Endodermal cell (in vitro differentiated cells): ENCODE measurements at regions not wholly inside any gene's neighbourhood (a gene's known extent, or its start where the extent isn't known, plus 50 kb on each side); places are given as distances from the start of the nearest gene placed in this dataset.
"Not testable (repeated sequence)": the region's sequence is repeated elsewhere in the genome, so short reads cannot be mapped to it uniquely, and the experiment has no call there.

Experiments
- DNase-seq: peaks from one replicate; pipeline ENCODE4 v3.0.0-alpha.2; 2017
- H3K27ac ChIP-seq: 2 replicates; pipeline ENCODE4 v1.5.1; 2013; ENCODE audit warnings: mild to moderate bottlenecking, low read depth, low read length, moderate library complexity
- H3K27me3 ChIP-seq: 2 replicates; pipeline ENCODE4 v1.6.1; 2013; ENCODE audit warnings: mild to moderate bottlenecking, low read length, moderate library complexity; ENCODE audit not compliant: insufficient read depth, control insufficient read depth, poor library complexity, severe bottlenecking
- H3K36me3 ChIP-seq: 2 replicates; pipeline ENCODE4 v1.7.0; 2013; ENCODE audit warnings: mild to moderate bottlenecking, low read length, moderate library complexity; ENCODE audit not compliant: control insufficient read depth, insufficient read depth
- H3K4me1 ChIP-seq: one replicate; pipeline ENCODE4 v1.7.0; 2013; ENCODE audit warnings: low read length; ENCODE audit not compliant: control insufficient read depth, insufficient read depth
- H3K4me3 ChIP-seq: 2 replicates; pipeline ENCODE4 v1.5.1; 2013; ENCODE audit warnings: mild to moderate bottlenecking, low read length, moderate library complexity
- H3K9ac ChIP-seq: 2 replicates; pipeline ENCODE4 v1.6.1; 2013; ENCODE audit warnings: mild to moderate bottlenecking, low read length, moderate library complexity; ENCODE audit not compliant: poor library complexity, severe bottlenecking; ENCODE audit errors: extremely low read depth
- H3K9me3 ChIP-seq: 2 replicates; pipeline ENCODE4 v1.6.1; 2013; ENCODE audit warnings: mild to moderate bottlenecking, low read length, moderate library complexity; ENCODE audit not compliant: control insufficient read depth
- H3K27ac Mint-ChIP-seq: 2 replicates; pipeline ENCODE4 v1.8.0; 2020; ENCODE audit warnings: mixed read lengths
- H3K27me3 Mint-ChIP-seq: 2 replicates; pipeline ENCODE4 v1.8.0; 2021; ENCODE audit warnings: mild to moderate bottlenecking, mixed read lengths; ENCODE audit not compliant: insufficient read depth
- H3K36me3 Mint-ChIP-seq: 2 replicates; pipeline ENCODE4 v1.8.0; 2020; ENCODE audit warnings: low read depth, mixed read lengths
- H3K4me1 Mint-ChIP-seq: 2 replicates; pipeline ENCODE4 v1.8.0; 2020; ENCODE audit warnings: mixed read lengths
- H3K4me3 Mint-ChIP-seq: 2 replicates; pipeline ENCODE4 v1.8.0; 2020; ENCODE audit warnings: mild to moderate bottlenecking, moderate library complexity, mixed read lengths
- H3K9me3 Mint-ChIP-seq: 2 replicates; pipeline ENCODE4 v1.8.0; 2020; ENCODE audit warnings: mild to moderate bottlenecking, mixed read lengths
- WGBS, 2 experiments: methylation state at CpG; one replicate each; pipeline versions ENCODE4 v1.1.5 to v1.1.7; 2013; ENCODE audit warnings: missing lambda C conversion rate in 2 of 2, mixed read lengths in 1 of 2; ENCODE audit not compliant: insufficient coverage in 1 of 2, insufficient read length in 1 of 2; 5-methylcytosine and 5-hydroxymethylcytosine counted together
- TF ChIP-seq, protein P1 (sequence below): fragments of 200-600 bp; sonication (generic); conservative IDR thresholded peaks from 2 replicates; pipeline ENCODE4 v1.5.0; 2021; ENCODE audit warnings: antibody characterized with exemption, mild to moderate bottlenecking

DNA sequence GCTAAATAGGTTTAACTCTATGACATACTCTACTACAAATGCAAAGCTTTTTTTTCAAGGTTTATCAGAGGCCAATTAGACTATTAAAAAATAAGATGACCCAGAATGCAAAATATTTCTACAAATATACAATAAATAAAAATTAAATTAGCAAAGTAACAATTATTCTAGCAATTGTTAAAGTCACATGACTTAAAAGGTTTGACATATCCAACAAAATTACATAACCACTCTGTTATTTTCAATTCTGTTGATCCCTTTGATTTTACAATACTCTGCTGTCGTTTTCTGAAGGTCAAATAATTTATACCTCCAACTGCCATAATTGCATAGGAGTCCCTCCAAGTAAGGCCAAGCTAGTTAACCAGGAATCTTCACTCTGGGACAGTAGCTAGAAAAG, 292.6 kb upstream of the MIR17HG start:
- WGBS, 2 experiments = 88 to 100% methylated on average over 1 of the region's 1 CpG
- TF ChIP-seq, protein P1, sequence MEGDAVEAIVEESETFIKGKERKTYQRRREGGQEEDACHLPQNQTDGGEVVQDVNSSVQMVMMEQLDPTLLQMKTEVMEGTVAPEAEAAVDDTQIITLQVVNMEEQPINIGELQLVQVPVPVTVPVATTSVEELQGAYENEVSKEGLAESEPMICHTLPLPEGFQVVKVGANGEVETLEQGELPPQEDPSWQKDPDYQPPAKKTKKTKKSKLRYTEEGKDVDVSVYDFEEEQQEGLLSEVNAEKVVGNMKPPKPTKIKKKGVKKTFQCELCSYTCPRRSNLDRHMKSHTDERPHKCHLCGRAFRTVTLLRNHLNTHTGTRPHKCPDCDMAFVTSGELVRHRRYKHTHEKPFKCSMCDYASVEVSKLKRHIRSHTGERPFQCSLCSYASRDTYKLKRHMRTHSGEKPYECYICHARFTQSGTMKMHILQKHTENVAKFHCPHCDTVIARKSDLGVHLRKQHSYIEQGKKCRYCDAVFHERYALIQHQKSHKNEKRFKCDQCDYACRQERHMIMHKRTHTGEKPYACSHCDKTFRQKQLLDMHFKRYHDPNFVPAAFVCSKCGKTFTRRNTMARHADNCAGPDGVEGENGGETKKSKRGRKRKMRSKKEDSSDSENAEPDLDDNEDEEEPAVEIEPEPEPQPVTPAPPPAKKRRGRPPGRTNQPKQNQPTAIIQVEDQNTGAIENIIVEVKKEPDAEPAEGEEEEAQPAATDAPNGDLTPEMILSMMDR = no peak
- H3K27me3 ChIP-seq = no peaks in the 10 kb centered on the region
- no peak for DNase-seq
- no peak overlapping the region for H3K9ac ChIP-seq
- H3K36me3 Mint-ChIP-seq = no peaks in the 10 kb centered on the region
- no peaks in the 10 kb centered on the region for H3K36me3 ChIP-seq
- H3K27ac ChIP-seq = no peak overlapping the region
- peaks cover 2% of the 10 kb centered on the region for H3K4me1 Mint-ChIP-seq
- H3K4me3 ChIP-seq = no peak overlapping the region
- H3K4me3 Mint-ChIP-seq = no peak overlapping the region
- H3K27ac Mint-ChIP-seq = no peak overlapping the region
- H3K4me1 ChIP-seq = no peaks in the 10 kb centered on the region
- peaks cover 2% of the 10 kb centered on the region for H3K9me3 Mint-ChIP-seq
- peaks cover 4% of the 10 kb centered on the region for H3K9me3 ChIP-seq
- H3K27me3 Mint-ChIP-seq = no peaks in the 10 kb centered on the region

DNA sequence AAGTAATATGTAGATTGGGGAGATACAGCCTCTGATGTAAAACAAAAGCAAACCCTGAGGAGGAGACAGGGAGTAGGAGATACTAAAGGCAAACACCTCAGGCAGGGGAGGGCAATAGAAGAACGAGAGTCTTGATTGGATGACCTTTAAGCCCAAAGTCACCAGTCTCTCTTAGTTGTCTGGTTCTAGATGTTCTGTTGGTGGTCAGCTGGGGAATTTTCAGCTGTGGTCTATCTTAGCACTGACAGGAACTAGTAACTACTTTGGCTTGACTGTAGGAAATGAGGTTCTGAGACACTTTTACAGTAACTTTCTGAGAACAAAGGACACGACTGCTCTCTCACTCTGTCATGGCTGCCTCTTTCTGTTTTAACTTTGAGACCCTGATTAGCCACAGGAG, 290.7 kb upstream of the MIR17HG start:
- TF ChIP-seq, protein P1 = no peak
- Histone ChIP-seq H3K36me3 (no peaks in the 10 kb centered on the region), H3K4me3 (no peak overlapping the region), H3K9me3 (peaks cover 4% of the 10 kb centered on the region), H3K9ac (no peak overlapping the region), H3K27me3 (no peaks in the 10 kb centered on the region), H3K27ac (no peak overlapping the region), H3K4me1 (no peaks in the 10 kb centered on the region)
- Mint-ChIP-seq H3K27ac (no peak overlapping the region), H3K4me1 (peaks cover 2% of the 10 kb centered on the region), H3K4me3 (no peak overlapping the region), H3K36me3 (no peaks in the 10 kb centered on the region), H3K9me3 (no peaks in the 10 kb centered on the region), H3K27me3 (no peaks in the 10 kb centered on the region)
- DNase-seq = no peak
- WGBS, 2 experiments = 93 to 95% methylated on average over 2 of the region's 2 CpGs

DNA sequence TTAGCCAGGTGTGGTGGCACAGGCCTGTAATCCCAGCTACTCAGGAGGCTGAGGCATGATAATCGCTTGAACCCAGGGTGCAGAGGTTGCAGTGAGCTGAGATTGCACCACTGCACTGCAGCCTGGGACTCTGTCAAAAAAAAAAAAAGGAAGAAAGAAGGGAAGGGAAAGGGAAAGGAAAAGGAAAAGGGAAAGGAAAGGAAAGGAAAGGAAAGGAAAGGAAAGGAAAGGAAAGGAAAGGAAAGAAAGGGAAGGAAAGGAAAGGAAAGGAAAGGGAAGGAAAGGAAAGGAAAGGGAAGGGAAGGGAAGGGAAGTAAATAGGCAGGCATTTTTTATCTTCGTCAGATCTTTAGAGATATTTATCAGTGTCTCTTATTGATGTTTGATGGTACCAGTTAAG, 290.0 kb upstream of the MIR17HG start:
- H3K27me3 ChIP-seq, H3K4me1 Mint-ChIP-seq, H3K36me3 Mint-ChIP-seq, H3K4me3 Mint-ChIP-seq, H3K4me1 ChIP-seq, H3K9me3 Mint-ChIP-seq, H3K9ac ChIP-seq, H3K27ac Mint-ChIP-seq, H3K27ac ChIP-seq, H3K27me3 Mint-ChIP-seq, H3K9me3 ChIP-seq, H3K36me3 ChIP-seq, H3K4me3 ChIP-seq, DNase-seq: not testable (repeated sequence)
- WGBS, 2 experiments = 92 to 100% methylated on average over 2 of the region's 2 CpGs

DNA sequence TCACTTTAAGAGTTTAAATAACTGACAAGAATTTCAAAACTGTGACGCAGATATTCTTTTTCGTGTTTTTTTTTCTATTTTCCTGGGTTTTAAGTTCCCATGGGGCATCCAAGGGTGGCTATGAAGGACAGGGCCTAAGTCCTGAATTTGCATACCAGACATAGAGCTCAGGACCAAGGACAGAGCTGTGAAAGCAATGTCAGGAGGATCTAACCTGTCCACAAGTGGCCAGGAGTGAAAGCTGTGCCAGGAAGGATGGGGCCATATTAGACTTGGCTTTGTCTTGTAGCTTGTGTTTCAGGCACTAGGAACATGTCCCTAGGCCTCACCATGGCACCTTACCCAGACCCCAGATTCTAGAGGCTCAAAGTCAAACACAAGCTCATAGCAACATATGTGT, 289.4 kb upstream of the MIR17HG start:
- Histone ChIP-seq H3K9ac (no peak overlapping the region), H3K27ac (no peak overlapping the region), H3K9me3 (peaks cover 4% of the 10 kb centered on the region), H3K4me1 (no peaks in the 10 kb centered on the region), H3K27me3 (no peaks in the 10 kb centered on the region), H3K4me3 (no peak overlapping the region), H3K36me3 (no peaks in the 10 kb centered on the region)
- peak; percentile 77 for DNase-seq
- no peak overlapping the region for H3K27ac Mint-ChIP-seq
- TF ChIP-seq, protein P1 = no peak
- no peaks in the 10 kb centered on the region for H3K36me3 Mint-ChIP-seq
- H3K4me1 Mint-ChIP-seq = peaks cover 2% of the 10 kb centered on the region
- no peaks in the 10 kb centered on the region for H3K9me3 Mint-ChIP-seq
- no peaks in the 10 kb centered on the region for H3K27me3 Mint-ChIP-seq
- WGBS, 2 experiments = 83% methylated on average over 2 of the region's 2 CpGs; no CpG with 5 or more reads in 1 of the 2 experiments
- no peak overlapping the region for H3K4me3 Mint-ChIP-seq
